CD14-positive monocyte (primary cell): ENCODE measurements at regions not wholly inside any gene's neighbourhood (a gene's known extent, or its start where the extent isn't known, plus 50 kb on each side); places are given as distances from the start of the nearest gene placed in this dataset.

Experiments
- DNase-seq, 3 donors: peaks; one replicate each; pipeline ENCODE4 v3.0.0-alpha.2; 2011 to 2022
- H2AFZ ChIP-seq: 2 replicates; pipeline ENCODE4 v1.6.0; 2012; ENCODE audit warnings: mild to moderate bottlenecking, low read depth, low read length, inconsistent platforms; ENCODE audit not compliant: insufficient read depth, poor library complexity, severe bottlenecking
- H3K27ac ChIP-seq, 2 donors: 1 replicate in 1 of 2; 2 replicates in 1 of 2; pipeline ENCODE4 v1.5.1; 2012 to 2013; ENCODE audit warnings: low read length in 2 of 2, control low read depth in 1 of 2, inconsistent platforms in 1 of 2, low read depth in 1 of 2, mild to moderate bottlenecking in 1 of 2
- H3K27me3 ChIP-seq, 2 donors: one replicate each; pipeline versions ENCODE4 v1.6.0 to v1.6.1; 2011 to 2013; ENCODE audit warnings: low read length in 2 of 2; ENCODE audit not compliant: control insufficient read depth in 2 of 2, insufficient read depth in 2 of 2
- H3K36me3 ChIP-seq, 2 donors: replicated peaks in 1 of 2; 1 replicate in 1 of 2; 2 replicates in 1 of 2; pipeline versions ENCODE4 v1.5.1 to v1.6.1; 2012 to 2013; ENCODE audit warnings: low read length in 2 of 2, control low read depth in 1 of 2, inconsistent platforms in 1 of 2, mild to moderate bottlenecking in 1 of 2; ENCODE audit not compliant: insufficient read depth in 2 of 2, control insufficient read depth in 1 of 2
- H3K4me1 ChIP-seq, 2 donors: 1 replicate in 1 of 2; 2 replicates in 1 of 2; pipeline versions ENCODE4 v1.5.1 to v1.6.1; 2012 to 2013; ENCODE audit warnings: low read length in 2 of 2, control low read depth in 1 of 2, inconsistent platforms in 1 of 2, mild to moderate bottlenecking in 1 of 2, moderate library complexity in 1 of 2; ENCODE audit not compliant: insufficient read depth in 2 of 2, control insufficient read depth in 1 of 2
- H3K4me2 ChIP-seq: replicated peaks from 2 replicates; pipeline ENCODE3; 2012; ENCODE audit warnings: low read length, moderate library complexity, mild to moderate bottlenecking; ENCODE audit not compliant: poor library complexity, severe bottlenecking; ENCODE audit errors: extremely low read depth
- H3K4me3 ChIP-seq, 3 experiments: fragments of 200-600 bp in 1 of 3; sonication (generic) in 1 of 3; replicated peaks in 1 of 3; 1 replicate in 2 of 3; 2 replicates in 1 of 3; pipeline ENCODE4 v1.5.1; 2011 to 2013; ENCODE audit warnings: low read length in 3 of 3, mild to moderate bottlenecking in 3 of 3, control low read depth in 2 of 3, low read depth in 2 of 3, inconsistent platforms in 1 of 3, moderate library complexity in 1 of 3
- H3K79me2 ChIP-seq: 2 replicates; pipeline ENCODE4 v1.6.0; 2012; ENCODE audit warnings: mild to moderate bottlenecking, control low read depth, inconsistent platforms, low read length, moderate library complexity; ENCODE audit not compliant: insufficient read depth
- H3K9ac ChIP-seq: 2 replicates; pipeline ENCODE4 v1.6.0; 2017; ENCODE audit warnings: low read length, mild to moderate bottlenecking; ENCODE audit not compliant: insufficient read depth, poor library complexity, severe bottlenecking
- H3K9me3 ChIP-seq, 2 donors: replicated peaks in 1 of 2; 1 replicate in 1 of 2; 2 replicates in 1 of 2; pipeline versions ENCODE4 v1.5.1 to v1.6.1; 2012 to 2013; ENCODE audit warnings: low read length in 2 of 2, control low read depth in 1 of 2; ENCODE audit not compliant: control insufficient read depth in 1 of 2, insufficient read depth in 1 of 2
- H4K20me1 ChIP-seq: 2 replicates; pipeline ENCODE4 v1.6.0; 2012; ENCODE audit warnings: mild to moderate bottlenecking, low read length, control low read depth, moderate library complexity; ENCODE audit not compliant: insufficient read depth
- H3K27ac Mint-ChIP-seq, 7 donors: one replicate each; pipeline ENCODE4 v1.8.0; 2020; ENCODE audit warnings: mild to moderate bottlenecking in 7 of 7, mixed read lengths in 7 of 7, moderate library complexity in 6 of 7, inconsistent platforms in 2 of 7
- H3K27me3 Mint-ChIP-seq, 3 donors: one replicate each; pipeline ENCODE4 v1.8.0; 2021 to 2022; ENCODE audit warnings: low read depth in 3 of 3, mild to moderate bottlenecking in 3 of 3, mixed read lengths in 3 of 3, moderate library complexity in 3 of 3, inconsistent platforms in 1 of 3
- H3K36me3 Mint-ChIP-seq, 2 donors: one replicate each; pipeline ENCODE4 v1.8.0; 2020; ENCODE audit warnings: mixed read lengths in 2 of 2, inconsistent platforms in 1 of 2, mild to moderate bottlenecking in 1 of 2
- H3K4me1 Mint-ChIP-seq: one replicate; pipeline ENCODE4 v1.8.0; 2020; ENCODE audit warnings: mild to moderate bottlenecking, mixed read lengths
- H3K4me3 Mint-ChIP-seq, 2 donors: one replicate each; pipeline ENCODE4 v1.8.0; 2020; ENCODE audit warnings: mild to moderate bottlenecking in 2 of 2, mixed read lengths in 2 of 2, moderate library complexity in 1 of 2
- H3K9me3 Mint-ChIP-seq, 7 donors: one replicate each; pipeline ENCODE4 v1.8.0; 2020 to 2022; ENCODE audit warnings: mixed read lengths in 7 of 7, mild to moderate bottlenecking in 6 of 7, moderate library complexity in 6 of 7, inconsistent platforms in 2 of 7
- WGBS: methylation state at CpG from one replicate; pipeline ENCODE4 v1.1.5; 2013; ENCODE audit warnings: missing lambda C conversion rate; ENCODE audit not compliant: insufficient coverage; 5-methylcytosine and 5-hydroxymethylcytosine counted together
- intact Hi-C, 2 donors: fragments of 100-400 bp; cut with micrococcal nuclease; formaldehyde crosslinking; loops; one replicate each; pipeline versions ENCODE4 v1.15.0 to v1.15.1; 2023
- TF ChIP-seq, protein P1 (sequence below): fragments of 200-600 bp; IDR thresholded peaks from one replicate; pipeline ENCODE4 v1.8.0; 2022; ENCODE audit warnings: antibody characterized with exemption, mild to moderate bottlenecking

DNA sequence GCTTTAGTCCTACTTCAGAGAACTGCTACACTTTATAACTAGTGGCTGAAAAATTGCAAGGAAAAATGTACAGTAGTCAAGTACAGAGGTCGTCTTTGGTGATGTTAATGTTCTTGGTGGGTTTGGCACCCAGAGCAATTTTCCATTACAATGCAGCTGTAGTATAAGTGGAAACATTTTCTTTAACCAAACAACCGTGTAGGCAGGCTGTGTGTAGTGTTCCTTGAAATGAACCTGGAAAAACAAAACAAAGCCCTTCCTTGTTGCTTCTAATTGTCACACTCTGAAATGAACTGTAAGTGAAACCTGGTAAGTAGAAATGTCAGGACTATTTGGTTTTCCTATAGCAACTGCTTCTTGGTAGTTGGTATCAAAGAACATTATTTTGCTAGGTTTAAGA lies 256.9 kb downstream of the MDFIC start:
- no peak overlapping the region for H3K4me3 ChIP-seq
- no CpG with 5 or more reads among the region's 2 CpGs for WGBS
- H3K27ac ChIP-seq, result no peak overlapping the region
- H3K27me3 Mint-ChIP-seq, result no peaks in the 10 kb centered on the region
- H3K4me2 ChIP-seq, result no peak overlapping the region
- H3K9me3 Mint-ChIP-seq, result peaks cover 0 to 3% (median under 1%) of the 10 kb centered on the region in 7 donors
- TF ChIP-seq, protein P1, sequence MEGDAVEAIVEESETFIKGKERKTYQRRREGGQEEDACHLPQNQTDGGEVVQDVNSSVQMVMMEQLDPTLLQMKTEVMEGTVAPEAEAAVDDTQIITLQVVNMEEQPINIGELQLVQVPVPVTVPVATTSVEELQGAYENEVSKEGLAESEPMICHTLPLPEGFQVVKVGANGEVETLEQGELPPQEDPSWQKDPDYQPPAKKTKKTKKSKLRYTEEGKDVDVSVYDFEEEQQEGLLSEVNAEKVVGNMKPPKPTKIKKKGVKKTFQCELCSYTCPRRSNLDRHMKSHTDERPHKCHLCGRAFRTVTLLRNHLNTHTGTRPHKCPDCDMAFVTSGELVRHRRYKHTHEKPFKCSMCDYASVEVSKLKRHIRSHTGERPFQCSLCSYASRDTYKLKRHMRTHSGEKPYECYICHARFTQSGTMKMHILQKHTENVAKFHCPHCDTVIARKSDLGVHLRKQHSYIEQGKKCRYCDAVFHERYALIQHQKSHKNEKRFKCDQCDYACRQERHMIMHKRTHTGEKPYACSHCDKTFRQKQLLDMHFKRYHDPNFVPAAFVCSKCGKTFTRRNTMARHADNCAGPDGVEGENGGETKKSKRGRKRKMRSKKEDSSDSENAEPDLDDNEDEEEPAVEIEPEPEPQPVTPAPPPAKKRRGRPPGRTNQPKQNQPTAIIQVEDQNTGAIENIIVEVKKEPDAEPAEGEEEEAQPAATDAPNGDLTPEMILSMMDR, result no peak
- H3K36me3 Mint-ChIP-seq, result no peaks in the 10 kb centered on the region
- H3K79me2 ChIP-seq, result no peaks in the 10 kb centered on the region
- H3K9ac ChIP-seq, result no peak overlapping the region
- peaks cover 7% of the 10 kb centered on the region for H3K4me1 Mint-ChIP-seq
- no peaks in the 10 kb centered on the region for H3K27me3 ChIP-seq
- no peaks in the 10 kb centered on the region for H3K9me3 ChIP-seq
- H3K4me3 Mint-ChIP-seq, result no peak overlapping the region
- no peaks in the 10 kb centered on the region for H4K20me1 ChIP-seq
- no peak for DNase-seq
- H3K27ac Mint-ChIP-seq, result no peak overlapping the region
- H3K36me3 ChIP-seq, result no peaks in the 10 kb centered on the region
- H3K4me1 ChIP-seq, result peaks cover 6 to 7% of the 10 kb centered on the region in 2 donors
- intact Hi-C loops, result no loop called here
- no peak overlapping the region for H2AFZ ChIP-seq

DNA sequence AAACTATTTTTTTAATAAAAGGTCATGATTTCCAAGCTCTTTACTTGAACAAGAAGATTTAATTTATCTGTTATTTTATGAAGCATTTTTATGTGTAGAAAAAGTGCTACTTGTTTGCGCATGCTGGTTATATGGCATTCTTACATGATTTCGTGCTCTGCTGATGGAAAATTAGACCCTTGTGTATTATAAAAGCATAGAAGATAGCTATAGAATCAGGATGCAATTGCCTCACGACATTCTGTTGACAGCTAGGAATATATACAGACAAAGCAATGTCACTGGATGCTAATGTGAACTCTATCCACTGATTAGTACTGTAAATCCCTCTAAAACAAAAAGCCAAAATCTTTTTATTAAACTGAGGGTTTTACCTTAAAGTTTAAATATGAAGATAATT lies 255.9 kb downstream of the MDFIC start:
- WGBS, result 100% methylated on average over 1 of the region's 3 CpGs
- Mint-ChIP-seq H3K36me3 (no peaks in the 10 kb centered on the region), H3K27me3 (no peaks in the 10 kb centered on the region), H3K27ac (no peak overlapping the region), H3K4me3 (no peak overlapping the region), H3K9me3 (peaks cover 3 to 10% (median 7%) of the 10 kb centered on the region in 7 donors), H3K4me1 (no peaks in the 10 kb centered on the region)
- H3K36me3 ChIP-seq, result no peaks in the 10 kb centered on the region
- no peak overlapping the region for H2AFZ ChIP-seq
- intact Hi-C loops, result no loop called here
- H3K9me3 ChIP-seq, result no peaks in the 10 kb centered on the region
- H3K4me3 ChIP-seq, result no peak overlapping the region
- TF ChIP-seq, protein P1, result no peak
- H4K20me1 ChIP-seq, result no peaks in the 10 kb centered on the region
- DNase-seq, result no peak
- H3K27me3 ChIP-seq, result no peaks in the 10 kb centered on the region
- H3K4me1 ChIP-seq, result no peaks in the 10 kb centered on the region
- no peak overlapping the region for H3K9ac ChIP-seq
- H3K27ac ChIP-seq, result no peak overlapping the region
- no peak overlapping the region for H3K4me2 ChIP-seq
- no peaks in the 10 kb centered on the region for H3K79me2 ChIP-seq
